GM13976 (cell line): ENCODE measurements at regions not wholly inside any gene's neighbourhood (a gene's known extent, or its start where the extent isn't known, plus 50 kb on each side); places are given as distances from the start of the nearest gene placed in this dataset.

Experiments used
- DNase-seq: peaks from one replicate; pipeline ENCODE4 v3.0.0; 2012; ENCODE audit warnings: low spot score
- in situ Hi-C: fragments of 300-500 bp; cut with MboI; formaldehyde crosslinking; loops from one replicate; pipeline ENCODE4 v1.12.0; 2022; ENCODE audit warnings: low sequenced_read_pairs, mixed read lengths, inconsistent platforms; ENCODE audit not compliant: unreplicated experiment
- TF ChIP-seq, protein P1 (sequence below): IDR thresholded peaks from 2 replicates; pipeline ENCODE4 v1.5.1; 2012; ENCODE audit warnings: borderline replicate concordance, mild to moderate bottlenecking; ENCODE audit not compliant: insufficient read depth; ENCODE audit errors: extremely low read depth, missing control alignments, control extremely low read depth

DNA sequence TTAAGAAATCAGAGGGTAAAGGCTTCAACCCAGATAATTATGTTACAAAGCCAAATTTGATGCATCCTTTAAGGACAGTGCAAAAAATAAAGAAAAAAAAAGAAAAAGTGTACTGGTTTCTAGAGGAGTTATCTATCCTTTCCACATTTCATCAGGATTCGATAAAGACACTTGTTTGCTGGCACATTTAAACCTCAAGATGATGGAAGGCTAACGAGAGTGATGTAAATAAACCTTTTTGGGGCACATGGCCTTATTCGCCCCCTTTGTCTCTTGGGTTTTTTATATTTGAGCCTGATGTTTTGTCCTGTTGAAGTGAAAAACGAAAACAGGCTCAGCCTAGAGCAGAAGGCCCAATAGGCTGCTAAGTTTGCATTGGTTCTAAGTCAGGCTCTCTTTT, 416.5 kb downstream of the TAF11L14 start:
- TF ChIP-seq, protein P1, sequence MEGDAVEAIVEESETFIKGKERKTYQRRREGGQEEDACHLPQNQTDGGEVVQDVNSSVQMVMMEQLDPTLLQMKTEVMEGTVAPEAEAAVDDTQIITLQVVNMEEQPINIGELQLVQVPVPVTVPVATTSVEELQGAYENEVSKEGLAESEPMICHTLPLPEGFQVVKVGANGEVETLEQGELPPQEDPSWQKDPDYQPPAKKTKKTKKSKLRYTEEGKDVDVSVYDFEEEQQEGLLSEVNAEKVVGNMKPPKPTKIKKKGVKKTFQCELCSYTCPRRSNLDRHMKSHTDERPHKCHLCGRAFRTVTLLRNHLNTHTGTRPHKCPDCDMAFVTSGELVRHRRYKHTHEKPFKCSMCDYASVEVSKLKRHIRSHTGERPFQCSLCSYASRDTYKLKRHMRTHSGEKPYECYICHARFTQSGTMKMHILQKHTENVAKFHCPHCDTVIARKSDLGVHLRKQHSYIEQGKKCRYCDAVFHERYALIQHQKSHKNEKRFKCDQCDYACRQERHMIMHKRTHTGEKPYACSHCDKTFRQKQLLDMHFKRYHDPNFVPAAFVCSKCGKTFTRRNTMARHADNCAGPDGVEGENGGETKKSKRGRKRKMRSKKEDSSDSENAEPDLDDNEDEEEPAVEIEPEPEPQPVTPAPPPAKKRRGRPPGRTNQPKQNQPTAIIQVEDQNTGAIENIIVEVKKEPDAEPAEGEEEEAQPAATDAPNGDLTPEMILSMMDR = no peak
- no peak for DNase-seq
- in situ Hi-C loops = no loop called here

DNA sequence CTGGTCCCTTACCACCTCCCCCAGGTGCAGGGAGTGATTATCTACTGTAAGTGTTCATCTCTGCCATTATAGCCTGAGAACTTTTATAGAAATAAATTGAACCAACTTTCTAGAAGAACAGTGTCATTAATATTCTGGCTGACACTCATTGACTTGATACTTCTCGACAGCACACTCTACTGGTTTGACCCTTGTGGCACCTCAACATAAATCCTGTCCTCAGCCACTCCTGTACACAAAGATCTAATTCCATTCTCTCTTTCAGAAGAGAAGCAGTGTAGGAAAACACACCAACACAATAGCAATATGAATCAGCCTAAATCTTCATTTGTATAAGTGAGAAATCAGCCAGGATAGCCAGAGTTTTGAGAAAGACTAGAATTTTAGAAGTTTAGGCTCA, 417.7 kb downstream of the TAF11L14 start:
- in situ Hi-C loops = no loop called here
- TF ChIP-seq, protein P1 = no peak
- DNase-seq = no peak

DNA sequence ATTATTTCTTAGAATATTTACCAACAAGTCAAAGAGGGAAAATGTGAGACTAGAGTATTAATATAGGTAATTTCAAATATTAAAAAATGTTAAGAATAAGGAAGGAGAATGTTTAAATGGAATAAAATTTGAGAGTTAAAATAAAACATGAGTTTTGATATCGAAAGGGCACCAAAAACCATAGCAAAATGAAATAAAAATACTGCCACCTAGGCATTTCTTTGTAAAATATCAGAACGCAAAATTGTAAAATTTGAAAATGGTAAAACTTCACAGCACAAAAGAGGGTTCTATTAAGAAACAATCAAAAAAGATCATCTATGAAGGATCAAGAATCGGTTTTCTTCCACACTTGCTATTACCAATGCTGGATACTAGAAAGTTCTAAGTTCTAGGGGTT, 418.3 kb downstream of the TAF11L14 start:
- TF ChIP-seq, protein P1 = no peak
- in situ Hi-C loops = no loop called here
- no peak for DNase-seq

DNA sequence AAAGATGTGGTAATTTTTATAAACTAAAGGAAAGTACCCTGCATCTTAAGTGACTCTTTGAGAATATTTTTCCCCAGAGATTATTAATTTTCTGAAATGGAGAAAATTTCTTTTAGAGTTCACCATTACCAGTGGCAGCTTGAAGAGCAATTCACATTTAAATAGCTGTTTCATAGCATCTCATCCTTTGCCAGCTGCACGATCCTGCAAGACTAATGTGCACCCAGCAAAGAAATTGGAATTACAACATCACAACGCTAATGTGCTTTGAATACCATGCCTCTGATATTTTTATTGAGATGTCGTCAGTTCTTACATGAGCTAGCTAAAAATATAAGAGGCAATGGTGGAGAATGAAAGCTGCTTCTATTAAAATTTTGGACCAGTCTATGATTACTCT, 423.5 kb downstream of the TAF11L14 start:
- in situ Hi-C loops = no loop called here
- TF ChIP-seq, protein P1 = no peak
- DNase-seq = no peak

DNA sequence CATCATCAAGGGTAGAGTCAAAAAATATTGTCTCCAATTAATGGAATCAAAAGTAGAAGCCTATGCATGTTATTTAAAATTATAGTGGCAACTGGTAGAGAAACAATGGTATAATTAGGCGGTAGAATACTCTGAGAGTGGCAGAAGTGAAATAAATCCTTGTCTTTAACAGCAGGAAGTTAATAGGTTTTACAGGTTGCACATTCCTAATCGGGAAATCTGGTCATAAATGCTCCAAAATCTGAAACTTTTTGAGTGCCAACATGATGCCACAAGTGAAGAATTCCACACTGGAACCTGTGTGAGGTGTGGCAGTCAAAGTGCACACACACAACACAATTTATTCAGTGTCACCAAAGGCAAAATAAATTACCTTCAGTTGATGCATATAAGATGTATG, 433.4 kb downstream of the TAF11L14 start:
- no peak for DNase-seq
- TF ChIP-seq, protein P1 = no peak
- in situ Hi-C loops = no loop called here

DNA sequence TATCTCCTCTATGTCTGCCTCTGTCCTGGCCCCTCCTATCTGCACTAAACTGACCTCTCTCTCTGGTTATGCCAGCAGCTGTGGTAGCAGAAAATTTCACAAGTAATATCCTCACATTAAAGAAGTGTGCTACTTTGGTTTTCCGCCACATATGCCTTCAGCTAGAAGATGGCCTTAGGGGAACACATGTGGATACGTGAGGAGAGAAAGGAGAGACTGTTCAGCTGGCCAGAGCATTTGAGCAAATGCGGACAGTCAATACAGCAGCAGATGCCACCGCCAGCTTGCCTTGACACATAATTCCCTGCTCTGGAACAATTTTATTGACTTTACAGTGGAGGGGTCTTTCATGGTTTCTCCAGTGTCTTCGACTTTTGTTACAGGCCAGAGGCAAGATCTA, 434.6 kb downstream of the TAF11L14 start:
- TF ChIP-seq, protein P1 = no peak
- in situ Hi-C loops = no loop called here
- no peak for DNase-seq

DNA sequence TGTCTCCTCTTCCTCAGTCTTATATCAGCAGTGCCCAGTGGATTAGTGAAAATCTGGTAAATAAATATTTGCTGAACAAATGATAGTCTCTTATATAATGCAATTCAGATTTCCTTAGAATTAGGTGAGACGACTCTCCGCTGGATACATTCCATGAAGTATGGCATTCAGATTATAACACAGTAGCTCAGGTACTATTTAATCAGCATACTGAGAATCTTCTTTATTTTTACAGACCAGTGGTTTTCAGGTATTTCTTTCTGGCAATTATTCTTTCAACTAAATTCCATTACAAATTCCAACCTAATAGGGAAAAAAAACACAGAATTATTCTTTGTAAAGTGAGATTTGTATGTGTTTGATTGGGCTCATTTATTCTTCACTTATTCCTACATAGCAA, 435.5 kb downstream of the TAF11L14 start:
- no peak for DNase-seq
- in situ Hi-C loops = no loop called here
- TF ChIP-seq, protein P1 = no peak
